ENCODE measurements at regions not wholly inside any gene's neighbourhood (a gene's known extent, or its start where the extent isn't known, plus 50 kb on each side); places are given as distances from the start of the nearest gene placed in this dataset.

GRCh38 chr14:71725922-71726579, 206.2 kb upstream of the RGS6 start:
- ATAC-seq (no peak), DNase-seq (ENCODE audit: low spot score) (no peak)
- no peak overlapping the region for H3K4me3 Mint-ChIP-seq
- H3K9me3 Mint-ChIP-seq = no peaks in the 10 kb centered on the region
- CTCF ChIA-PET = interaction anchor here (0.8 kb wide), 1 partner anchor 27 kb away, joined by 3 read pairs; no protein-coding TSS in a partner anchor
- no peak for TF ChIP-seq ZNF263 (CRISPR knock-in tag; IDR thresholded peaks at IDR 0.05; ENCODE audit: low read depth)
- no peak for TF ChIP-seq ARID4B (CRISPR knock-in tag; IDR thresholded peaks at IDR 0.05; ENCODE audit: borderline replicate concordance)
- no peak for TF ChIP-seq USF1 (CRISPR knock-in tag; IDR thresholded peaks at IDR 0.05)
- TF ChIP-seq SOX15 (CRISPR knock-in tag; IDR thresholded peaks at IDR 0.05) = no peak
- TF ChIP-seq ZBTB21 (CRISPR knock-in tag; IDR thresholded peaks at IDR 0.05; ENCODE audit: borderline replicate concordance) = no peak
- TF ChIP-seq, protein P1, sequence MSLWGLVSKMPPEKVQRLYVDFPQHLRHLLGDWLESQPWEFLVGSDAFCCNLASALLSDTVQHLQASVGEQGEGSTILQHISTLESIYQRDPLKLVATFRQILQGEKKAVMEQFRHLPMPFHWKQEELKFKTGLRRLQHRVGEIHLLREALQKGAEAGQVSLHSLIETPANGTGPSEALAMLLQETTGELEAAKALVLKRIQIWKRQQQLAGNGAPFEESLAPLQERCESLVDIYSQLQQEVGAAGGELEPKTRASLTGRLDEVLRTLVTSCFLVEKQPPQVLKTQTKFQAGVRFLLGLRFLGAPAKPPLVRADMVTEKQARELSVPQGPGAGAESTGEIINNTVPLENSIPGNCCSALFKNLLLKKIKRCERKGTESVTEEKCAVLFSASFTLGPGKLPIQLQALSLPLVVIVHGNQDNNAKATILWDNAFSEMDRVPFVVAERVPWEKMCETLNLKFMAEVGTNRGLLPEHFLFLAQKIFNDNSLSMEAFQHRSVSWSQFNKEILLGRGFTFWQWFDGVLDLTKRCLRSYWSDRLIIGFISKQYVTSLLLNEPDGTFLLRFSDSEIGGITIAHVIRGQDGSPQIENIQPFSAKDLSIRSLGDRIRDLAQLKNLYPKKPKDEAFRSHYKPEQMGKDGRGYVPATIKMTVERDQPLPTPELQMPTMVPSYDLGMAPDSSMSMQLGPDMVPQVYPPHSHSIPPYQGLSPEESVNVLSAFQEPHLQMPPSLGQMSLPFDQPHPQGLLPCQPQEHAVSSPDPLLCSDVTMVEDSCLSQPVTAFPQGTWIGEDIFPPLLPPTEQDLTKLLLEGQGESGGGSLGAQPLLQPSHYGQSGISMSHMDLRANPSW (CRISPR knock-in tag; conservative IDR thresholded peaks at IDR 0.05; ENCODE audit: low read depth) = no peak
- TF ChIP-seq MYBL2 (CRISPR knock-in tag; IDR thresholded peaks at IDR 0.05) = no peak
- TF ChIP-seq, protein P2, sequence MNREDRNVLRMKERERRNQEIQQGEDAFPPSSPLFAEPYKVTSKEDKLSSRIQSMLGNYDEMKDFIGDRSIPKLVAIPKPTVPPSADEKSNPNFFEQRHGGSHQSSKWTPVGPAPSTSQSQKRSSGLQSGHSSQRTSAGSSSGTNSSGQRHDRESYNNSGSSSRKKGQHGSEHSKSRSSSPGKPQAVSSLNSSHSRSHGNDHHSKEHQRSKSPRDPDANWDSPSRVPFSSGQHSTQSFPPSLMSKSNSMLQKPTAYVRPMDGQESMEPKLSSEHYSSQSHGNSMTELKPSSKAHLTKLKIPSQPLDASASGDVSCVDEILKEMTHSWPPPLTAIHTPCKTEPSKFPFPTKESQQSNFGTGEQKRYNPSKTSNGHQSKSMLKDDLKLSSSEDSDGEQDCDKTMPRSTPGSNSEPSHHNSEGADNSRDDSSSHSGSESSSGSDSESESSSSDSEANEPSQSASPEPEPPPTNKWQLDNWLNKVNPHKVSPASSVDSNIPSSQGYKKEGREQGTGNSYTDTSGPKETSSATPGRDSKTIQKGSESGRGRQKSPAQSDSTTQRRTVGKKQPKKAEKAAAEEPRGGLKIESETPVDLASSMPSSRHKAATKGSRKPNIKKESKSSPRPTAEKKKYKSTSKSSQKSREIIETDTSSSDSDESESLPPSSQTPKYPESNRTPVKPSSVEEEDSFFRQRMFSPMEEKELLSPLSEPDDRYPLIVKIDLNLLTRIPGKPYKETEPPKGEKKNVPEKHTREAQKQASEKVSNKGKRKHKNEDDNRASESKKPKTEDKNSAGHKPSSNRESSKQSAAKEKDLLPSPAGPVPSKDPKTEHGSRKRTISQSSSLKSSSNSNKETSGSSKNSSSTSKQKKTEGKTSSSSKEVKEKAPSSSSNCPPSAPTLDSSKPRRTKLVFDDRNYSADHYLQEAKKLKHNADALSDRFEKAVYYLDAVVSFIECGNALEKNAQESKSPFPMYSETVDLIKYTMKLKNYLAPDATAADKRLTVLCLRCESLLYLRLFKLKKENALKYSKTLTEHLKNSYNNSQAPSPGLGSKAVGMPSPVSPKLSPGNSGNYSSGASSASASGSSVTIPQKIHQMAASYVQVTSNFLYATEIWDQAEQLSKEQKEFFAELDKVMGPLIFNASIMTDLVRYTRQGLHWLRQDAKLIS (CRISPR knock-in tag; IDR thresholded peaks at IDR 0.05; ENCODE audit: borderline replicate concordance) = no peak
- no peak for TF ChIP-seq NR2C2 (CRISPR knock-in tag; IDR thresholded peaks at IDR 0.05)
- no peak for TF ChIP-seq TEAD1 (CRISPR knock-in tag; IDR thresholded peaks at IDR 0.05)
- TF ChIP-seq, protein P3, sequence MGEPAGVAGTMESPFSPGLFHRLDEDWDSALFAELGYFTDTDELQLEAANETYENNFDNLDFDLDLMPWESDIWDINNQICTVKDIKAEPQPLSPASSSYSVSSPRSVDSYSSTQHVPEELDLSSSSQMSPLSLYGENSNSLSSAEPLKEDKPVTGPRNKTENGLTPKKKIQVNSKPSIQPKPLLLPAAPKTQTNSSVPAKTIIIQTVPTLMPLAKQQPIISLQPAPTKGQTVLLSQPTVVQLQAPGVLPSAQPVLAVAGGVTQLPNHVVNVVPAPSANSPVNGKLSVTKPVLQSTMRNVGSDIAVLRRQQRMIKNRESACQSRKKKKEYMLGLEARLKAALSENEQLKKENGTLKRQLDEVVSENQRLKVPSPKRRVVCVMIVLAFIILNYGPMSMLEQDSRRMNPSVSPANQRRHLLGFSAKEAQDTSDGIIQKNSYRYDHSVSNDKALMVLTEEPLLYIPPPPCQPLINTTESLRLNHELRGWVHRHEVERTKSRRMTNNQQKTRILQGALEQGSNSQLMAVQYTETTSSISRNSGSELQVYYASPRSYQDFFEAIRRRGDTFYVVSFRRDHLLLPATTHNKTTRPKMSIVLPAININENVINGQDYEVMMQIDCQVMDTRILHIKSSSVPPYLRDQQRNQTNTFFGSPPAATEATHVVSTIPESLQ (CRISPR knock-in tag; IDR thresholded peaks at IDR 0.05) = no peak
- no peak for TF ChIP-seq ZBTB43 (CRISPR knock-in tag; IDR thresholded peaks at IDR 0.05)
- TF ChIP-seq TEAD4 (CRISPR knock-in tag; IDR thresholded peaks at IDR 0.05) = no peak
- TF ChIP-seq CREB1 (CRISPR knock-in tag; IDR thresholded peaks at IDR 0.05) = no peak
- no peak overlapping the region for H3K27ac Mint-ChIP-seq
- peaks cover 51% of the 10 kb centered on the region for H3K36me3 Mint-ChIP-seq
- POLR2A ChIA-PET = no interaction called here
- no peaks in the 10 kb centered on the region for H3K4me1 Mint-ChIP-seq
- H3K27me3 Mint-ChIP-seq (ENCODE audit: low read depth) = no peaks in the 10 kb centered on the region

All from WTC11 (cell line).